Activated naive CD8-positive, alpha-beta T cell (primary cell): ENCODE measurements at regions not wholly inside any gene's neighbourhood (a gene's known extent, or its start where the extent isn't known, plus 50 kb on each side); places are given as distances from the start of the nearest gene placed in this dataset.
"Not testable (repeated sequence)": the region's sequence is repeated elsewhere in the genome, so short reads cannot be mapped to it uniquely, and the experiment has no call there.

ENCODE experiments used
- H3K27ac Mint-ChIP-seq: one replicate; pipeline ENCODE4 v1.8.0; 2021; ENCODE audit warnings: mixed read lengths
- H3K27me3 Mint-ChIP-seq: one replicate; pipeline ENCODE4 v1.8.0; 2021; ENCODE audit warnings: mixed read lengths
- H3K36me3 Mint-ChIP-seq: one replicate; pipeline ENCODE4 v1.8.0; 2021; ENCODE audit warnings: mixed read lengths
- H3K4me1 Mint-ChIP-seq: one replicate; pipeline ENCODE4 v1.8.0; 2021; ENCODE audit warnings: low read depth, mixed read lengths
- H3K4me3 Mint-ChIP-seq: one replicate; pipeline ENCODE4 v1.8.0; 2021; ENCODE audit warnings: mild to moderate bottlenecking, mixed read lengths
- H3K9me3 Mint-ChIP-seq: one replicate; pipeline ENCODE4 v1.8.0; 2021; ENCODE audit warnings: low read depth, mixed read lengths

GRCh38 chr1:223009406-223009805 is 133.6 kb downstream of the TLR5 start:
- H3K36me3 Mint-ChIP-seq, result peaks cover 11% of the 10 kb centered on the region
- no peaks in the 10 kb centered on the region for H3K4me1 Mint-ChIP-seq
- no peak overlapping the region for H3K4me3 Mint-ChIP-seq
- H3K27ac Mint-ChIP-seq, result no peak overlapping the region
- H3K9me3 Mint-ChIP-seq, result no peaks in the 10 kb centered on the region
- H3K27me3 Mint-ChIP-seq, result no peaks in the 10 kb centered on the region

GRCh38 chr1:223010582-223011504 is 132.2 kb downstream of the TLR5 start:
- Mint-ChIP-seq H3K27ac (no peak overlapping the region), H3K4me3 (no peak overlapping the region), H3K36me3 (peaks cover 2% of the 10 kb centered on the region), H3K4me1 (no peaks in the 10 kb centered on the region), H3K27me3 (no peaks in the 10 kb centered on the region), H3K9me3 (no peaks in the 10 kb centered on the region)

GRCh38 chr1:223011505-223011856 is 131.6 kb downstream of the TLR5 start:
- Mint-ChIP-seq H3K27ac (no peak overlapping the region), H3K36me3 (peaks cover 2% of the 10 kb centered on the region), H3K27me3 (no peaks in the 10 kb centered on the region), H3K9me3 (no peaks in the 10 kb centered on the region), H3K4me1 (no peaks in the 10 kb centered on the region), H3K4me3 (no peak overlapping the region)

DNA sequence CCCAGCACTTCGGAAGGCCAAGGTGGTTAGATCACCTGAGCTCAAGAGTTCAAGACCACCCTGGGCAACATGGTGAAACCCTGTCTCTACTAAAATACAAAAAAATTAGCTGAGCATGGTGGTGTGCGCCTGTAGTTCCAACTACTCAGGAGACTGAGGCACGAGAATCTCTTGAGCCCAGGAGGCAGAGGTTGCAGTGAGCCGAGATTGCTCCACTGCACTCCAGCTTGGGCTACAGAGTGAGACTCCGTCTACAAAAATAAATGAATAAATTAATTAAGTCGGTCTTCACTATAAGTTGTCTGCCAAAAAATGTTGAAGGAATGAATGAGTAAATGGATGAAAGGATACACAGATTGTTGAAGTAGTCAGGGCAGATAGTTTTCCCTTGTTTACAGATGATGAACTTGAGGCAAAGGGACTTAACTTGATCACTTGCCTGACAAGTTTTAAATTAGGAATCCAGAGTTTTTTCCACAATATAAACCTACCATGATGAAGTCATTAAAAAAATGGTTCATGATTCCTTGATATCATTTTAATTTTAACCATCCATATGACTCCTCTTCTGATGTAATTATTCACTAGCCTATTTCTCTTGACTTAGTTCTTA is 130.8 kb downstream of the TLR5 start:
- no peak overlapping the region for H3K27ac Mint-ChIP-seq
- H3K4me1 Mint-ChIP-seq, result no peaks in the 10 kb centered on the region
- H3K9me3 Mint-ChIP-seq, result no peaks in the 10 kb centered on the region
- no peaks in the 10 kb centered on the region for H3K27me3 Mint-ChIP-seq
- peaks cover 2% of the 10 kb centered on the region for H3K36me3 Mint-ChIP-seq
- H3K4me3 Mint-ChIP-seq, result no peak overlapping the region

- H3K4me1 Mint-ChIP-seq, result no peaks in the 10 kb centered on the region
- no peak overlapping the region for H3K4me3 Mint-ChIP-seq
- no peaks in the 10 kb centered on the region for H3K9me3 Mint-ChIP-seq
- no peaks in the 10 kb centered on the region for H3K27me3 Mint-ChIP-seq
- H3K36me3 Mint-ChIP-seq, result no peaks in the 10 kb centered on the region
- H3K27ac Mint-ChIP-seq, result no peak overlapping the region
These were observed 130.1 kb downstream of the TLR5 start for GRCh38 chr1:223012938-223013337.

DNA sequence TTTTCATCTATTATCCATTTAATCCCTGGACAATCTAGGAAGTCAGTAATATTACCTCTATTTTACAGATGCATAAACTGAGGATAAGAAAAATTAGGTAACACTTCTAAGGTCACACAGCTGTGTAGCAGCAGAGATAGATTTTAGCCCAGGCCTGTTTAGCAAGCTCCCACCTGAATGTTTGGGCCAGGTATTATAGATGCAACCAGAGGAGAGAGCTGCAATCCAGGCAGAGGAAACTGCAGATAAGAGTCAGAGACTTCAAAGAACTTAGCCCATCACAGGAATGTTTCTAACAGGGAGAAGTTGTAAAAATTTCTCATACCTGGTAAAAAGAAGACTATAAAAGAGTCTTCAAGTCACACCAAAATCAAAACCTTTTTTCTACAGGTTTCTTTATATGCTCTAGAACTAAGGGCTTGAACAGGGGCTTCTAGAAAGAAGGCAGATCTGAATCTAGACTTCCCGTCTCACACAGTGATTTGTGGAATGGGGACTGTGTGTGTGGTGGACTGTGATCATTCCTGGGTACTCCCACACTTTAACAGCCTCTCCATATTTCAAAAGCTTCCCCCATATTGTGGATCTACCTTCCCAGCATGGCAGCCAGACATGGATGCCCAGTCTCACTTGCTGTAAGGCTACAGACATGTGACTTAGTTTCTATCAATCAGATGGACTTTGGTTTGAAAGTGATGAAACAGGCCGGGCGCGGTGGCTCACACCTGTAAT is 128.7 kb downstream of the TLR5 start:
- Mint-ChIP-seq H3K27ac (no peak overlapping the region), H3K9me3 (no peaks in the 10 kb centered on the region), H3K4me3 (no peak overlapping the region), H3K27me3 (no peaks in the 10 kb centered on the region), H3K4me1 (no peaks in the 10 kb centered on the region), H3K36me3 (no peaks in the 10 kb centered on the region)

GRCh38 chr1:223016381-223016780 is 126.7 kb downstream of the TLR5 start:
- Mint-ChIP-seq H3K9me3 (no peaks in the 10 kb centered on the region), H3K27ac (no peak overlapping the region), H3K27me3 (no peaks in the 10 kb centered on the region), H3K36me3 (no peaks in the 10 kb centered on the region), H3K4me3 (no peak overlapping the region), H3K4me1 (no peaks in the 10 kb centered on the region)

DNA sequence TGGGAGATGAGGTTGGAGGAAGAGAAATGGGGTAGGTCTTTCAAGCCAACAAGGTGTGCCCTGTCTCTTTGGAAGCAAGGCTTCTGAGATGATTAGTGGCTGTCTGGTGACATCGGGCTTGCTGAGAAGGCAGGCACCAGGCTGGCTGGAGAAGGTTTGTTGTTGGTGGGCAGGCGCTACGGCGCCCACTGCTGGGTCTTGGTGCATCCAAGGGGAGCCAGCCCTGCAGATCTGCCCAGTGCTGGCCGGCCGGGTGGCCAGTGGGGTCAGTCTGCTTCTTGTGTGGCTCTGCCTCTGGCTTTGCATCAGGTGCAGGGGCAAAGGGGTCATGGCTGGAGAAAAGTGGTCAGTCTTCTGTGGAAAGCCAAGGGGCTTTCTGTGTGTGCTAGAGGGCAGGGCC is 126.2 kb downstream of the TLR5 start:
- Mint-ChIP-seq H3K27me3 (no peaks in the 10 kb centered on the region), H3K27ac (no peak overlapping the region), H3K9me3 (no peaks in the 10 kb centered on the region), H3K4me1 (no peaks in the 10 kb centered on the region), H3K4me3 (no peak overlapping the region), H3K36me3 (no peaks in the 10 kb centered on the region)

DNA sequence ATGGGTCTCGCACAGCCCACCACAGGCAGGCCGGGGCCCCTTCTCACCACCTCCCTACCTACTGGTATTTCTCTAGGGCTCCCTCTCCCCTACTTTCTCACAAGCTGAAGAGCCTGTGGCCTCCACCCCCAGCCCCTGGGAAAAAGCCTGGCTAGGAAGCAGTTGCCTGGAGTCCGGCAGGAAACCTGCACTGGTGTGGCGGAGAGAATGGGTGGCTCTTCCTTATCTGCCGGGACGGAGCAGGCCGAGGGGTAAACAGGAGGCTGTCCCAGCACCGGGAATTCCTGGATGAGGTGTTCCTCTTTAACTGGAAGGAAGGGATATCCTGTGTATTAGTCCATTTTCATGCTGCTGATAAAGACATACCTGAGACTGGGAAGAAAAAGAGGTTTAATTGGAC is 125.8 kb downstream of the TLR5 start:
- Mint-ChIP-seq H3K4me3 (no peak overlapping the region), H3K27ac (no peak overlapping the region), H3K27me3 (no peaks in the 10 kb centered on the region), H3K4me1 (no peaks in the 10 kb centered on the region), H3K9me3 (no peaks in the 10 kb centered on the region), H3K36me3 (no peaks in the 10 kb centered on the region)

GRCh38 chr1:223018534-223018933 is 124.5 kb downstream of the TLR5 start:
- no peaks in the 10 kb centered on the region for H3K27me3 Mint-ChIP-seq
- no peaks in the 10 kb centered on the region for H3K9me3 Mint-ChIP-seq
- no peak overlapping the region for H3K27ac Mint-ChIP-seq
- H3K36me3 Mint-ChIP-seq, result no peaks in the 10 kb centered on the region
- H3K4me1 Mint-ChIP-seq, result no peaks in the 10 kb centered on the region
- H3K4me3 Mint-ChIP-seq, result no peak overlapping the region

DNA sequence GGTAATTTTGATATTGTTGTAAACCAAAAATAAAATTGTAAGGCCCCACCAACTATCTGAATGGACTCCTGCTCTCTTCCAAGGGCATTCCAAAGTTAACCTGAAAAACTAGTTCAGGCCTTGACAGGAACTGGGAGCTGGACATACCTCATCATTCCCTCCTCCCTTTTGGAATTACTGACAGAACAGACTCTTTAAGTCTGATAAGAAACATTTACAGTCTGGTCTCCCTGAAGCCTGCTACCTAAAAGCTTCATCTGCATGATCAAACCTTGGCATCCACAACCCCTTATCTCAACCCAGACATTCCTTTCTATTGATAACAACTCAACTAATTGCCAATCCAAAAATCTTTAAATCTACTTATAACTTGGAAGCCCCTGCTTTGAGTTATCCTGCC is 123.8 kb downstream of the TLR5 start:
- Mint-ChIP-seq H3K4me3 (no peak overlapping the region), H3K36me3 (no peaks in the 10 kb centered on the region), H3K27ac (no peak overlapping the region), H3K9me3 (peaks cover 4% of the 10 kb centered on the region), H3K27me3 (no peaks in the 10 kb centered on the region), H3K4me1 (no peaks in the 10 kb centered on the region)

GRCh38 chr1:223020770-223021169 is 122.3 kb downstream of the TLR5 start:
- Mint-ChIP-seq H3K4me1 (no peaks in the 10 kb centered on the region), H3K9me3 (peaks cover 4% of the 10 kb centered on the region), H3K27ac (no peak overlapping the region), H3K4me3 (no peak overlapping the region), H3K27me3 (no peaks in the 10 kb centered on the region), H3K36me3 (no peaks in the 10 kb centered on the region)

DNA sequence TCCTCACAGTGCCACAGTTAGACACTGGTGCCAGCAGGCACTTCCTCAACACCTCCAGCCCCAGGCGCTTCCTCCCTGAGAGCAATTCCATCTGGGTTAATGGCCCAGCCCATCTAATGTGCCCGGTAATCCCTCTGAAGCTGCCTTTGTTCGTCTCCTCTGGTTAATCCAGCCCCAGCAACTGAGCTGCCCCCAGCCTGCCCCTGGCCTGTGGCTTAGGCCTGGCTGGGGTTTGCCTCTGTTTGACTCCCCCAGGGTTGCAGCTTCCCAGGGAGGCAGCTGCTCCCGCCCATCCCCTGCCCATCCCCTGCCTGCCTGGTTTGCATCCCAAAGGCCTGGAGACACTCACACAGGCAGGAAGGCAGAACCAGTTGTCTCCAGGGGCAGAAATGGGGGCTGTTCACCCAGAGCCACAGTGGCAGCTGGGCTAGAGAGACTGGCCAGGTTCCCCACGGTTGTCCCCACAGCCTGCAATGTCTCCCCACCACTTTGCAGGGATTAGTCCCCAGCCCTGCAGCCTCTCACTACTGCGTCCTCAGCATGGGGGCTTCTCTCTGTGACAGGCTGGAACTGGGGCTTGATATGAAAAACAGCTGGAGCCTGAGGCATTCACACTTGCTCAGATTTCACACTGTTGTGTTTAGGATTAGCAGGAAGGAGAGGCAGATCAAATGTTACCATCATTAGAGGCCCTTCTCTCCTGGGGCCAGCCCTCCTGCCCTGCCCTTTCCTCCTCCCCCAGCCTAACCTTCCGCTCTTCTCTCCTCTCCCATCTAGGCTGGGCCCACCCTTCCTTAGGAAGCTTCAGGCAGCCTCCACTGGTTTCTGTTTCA is 120.2 kb downstream of the TLR5 start:
- H3K27ac Mint-ChIP-seq, result no peak overlapping the region
- H3K36me3 Mint-ChIP-seq, result no peaks in the 10 kb centered on the region
- H3K27me3 Mint-ChIP-seq, result no peaks in the 10 kb centered on the region
- no peaks in the 10 kb centered on the region for H3K4me1 Mint-ChIP-seq
- H3K4me3 Mint-ChIP-seq, result no peak overlapping the region
- peaks cover 4% of the 10 kb centered on the region for H3K9me3 Mint-ChIP-seq

DNA sequence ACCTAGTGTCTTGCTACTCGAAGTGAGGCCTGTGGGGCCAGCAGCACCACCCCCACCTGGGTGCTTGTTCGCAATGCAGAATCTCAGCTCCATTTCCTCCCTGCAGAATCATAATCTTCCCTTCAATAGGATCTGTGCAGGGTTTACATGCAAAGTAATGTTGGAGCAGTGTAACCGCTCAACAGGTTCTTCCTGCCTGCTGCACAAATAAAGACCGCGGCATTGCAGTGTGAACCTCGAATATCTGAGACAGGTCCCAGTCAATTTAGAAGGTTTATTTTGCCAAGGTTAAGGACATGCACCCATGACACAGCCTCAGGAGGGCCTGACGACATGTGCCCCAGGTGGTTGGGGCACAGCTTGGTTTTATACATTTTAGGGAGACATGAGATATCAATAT is 119.2 kb downstream of the TLR5 start:
- Mint-ChIP-seq H3K27ac (no peak overlapping the region), H3K4me1 (no peaks in the 10 kb centered on the region), H3K9me3 (peaks cover 4% of the 10 kb centered on the region), H3K36me3 (no peaks in the 10 kb centered on the region), H3K27me3 (no peaks in the 10 kb centered on the region), H3K4me3 (no peak overlapping the region)

DNA sequence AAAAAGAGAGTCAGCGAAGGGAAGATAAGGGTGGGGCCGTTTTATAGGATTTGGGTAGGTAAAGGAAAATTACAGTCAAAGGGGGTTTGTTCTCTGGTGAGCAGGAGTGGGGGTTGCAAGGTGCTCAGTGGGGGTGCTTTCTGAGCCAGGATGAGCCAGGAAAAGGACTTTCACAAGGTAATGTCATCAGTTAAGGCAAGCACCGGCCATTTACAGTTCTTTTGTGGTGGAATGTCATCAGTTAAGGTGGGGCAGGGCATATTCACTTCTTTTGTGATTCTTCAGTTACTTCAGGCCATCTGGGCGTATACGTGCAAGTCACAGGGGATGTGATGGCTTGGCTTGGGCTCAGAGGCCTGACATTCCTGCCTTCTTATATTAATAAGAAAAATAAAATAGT is 118.6 kb downstream of the TLR5 start:
- H3K9me3 Mint-ChIP-seq, H3K4me3 Mint-ChIP-seq, H3K4me1 Mint-ChIP-seq, H3K27ac Mint-ChIP-seq, H3K36me3 Mint-ChIP-seq, H3K27me3 Mint-ChIP-seq: not testable (repeated sequence)
